Pons (tissue), 1 donor: ENCODE measurements at regions not wholly inside any gene's neighbourhood (a gene's known extent, or its start where the extent isn't known, plus 50 kb on each side); places are given as distances from the start of the nearest gene placed in this dataset.

ENCODE experiments used
- DNase-seq: peaks from one replicate; pipeline ENCODE4 v3.0.0-alpha.2; 2016; ENCODE audit warnings: low spot score

GRCh38 chr2:118510807-118511206 lies 336.6 kb downstream of the EN1 start:
- no peak for DNase-seq

DNA sequence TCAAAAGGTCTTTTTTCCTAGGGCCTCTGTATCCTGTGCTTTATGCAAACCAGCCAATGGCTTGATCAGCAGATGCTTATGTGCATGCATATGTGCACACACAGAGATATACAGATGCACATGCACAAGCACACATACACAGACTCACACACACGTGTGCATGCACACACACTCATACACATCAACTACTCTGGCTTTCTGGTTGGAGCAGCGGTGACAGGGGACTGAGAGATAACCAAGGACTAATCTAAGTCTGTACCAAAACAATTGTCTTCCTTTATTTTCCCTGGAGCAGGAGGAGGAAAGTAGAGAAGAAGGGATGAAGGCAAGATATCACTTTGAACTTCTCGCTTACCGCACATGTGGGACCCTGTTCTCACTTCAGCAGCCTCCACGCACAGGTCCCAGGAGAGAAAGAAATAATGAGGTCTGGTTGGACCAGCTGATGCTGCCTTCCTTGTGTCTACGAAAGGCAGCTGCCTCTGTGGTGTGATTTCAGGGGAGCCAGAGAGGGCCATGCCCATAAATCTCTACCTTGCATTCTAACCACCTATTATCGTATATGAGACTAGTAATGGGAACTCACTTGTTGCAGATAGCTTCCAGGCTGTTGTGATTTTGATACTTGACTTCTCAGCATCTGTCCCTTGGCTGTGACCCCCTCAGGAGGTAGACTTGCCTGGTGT lies 338.0 kb downstream of the EN1 start:
- DNase-seq: no peak

- DNase-seq: no peak
Observed at GRCh38 chr2:118508282-118508681, 339.2 kb downstream of the EN1 start.

- DNase-seq: no peak
Observed at GRCh38 chr2:118505436-118505835, 342.0 kb downstream of the EN1 start.

GRCh38 chr2:118502106-118502505 lies 345.3 kb downstream of the EN1 start:
- no peak for DNase-seq

DNA sequence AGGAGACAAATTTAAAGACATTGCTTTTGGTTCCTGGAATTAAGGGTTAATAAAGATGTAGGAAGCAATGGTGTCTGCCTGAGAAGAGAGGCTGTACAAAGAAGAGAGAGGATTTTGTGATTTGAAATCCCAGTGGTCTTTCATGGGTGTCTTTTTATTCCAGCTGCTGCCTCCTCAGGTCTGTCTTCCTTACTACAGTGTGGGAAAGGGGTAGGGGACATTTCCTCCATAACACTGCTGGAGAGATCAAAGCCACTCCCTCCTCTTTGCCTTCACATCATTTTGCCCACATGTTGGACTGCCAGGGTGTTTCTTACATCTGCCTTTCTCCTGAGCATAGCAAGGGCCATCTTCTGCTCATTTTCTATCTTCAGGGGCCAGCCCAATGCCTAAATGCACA lies 348.5 kb downstream of the EN1 start:
- no peak for DNase-seq

DNA sequence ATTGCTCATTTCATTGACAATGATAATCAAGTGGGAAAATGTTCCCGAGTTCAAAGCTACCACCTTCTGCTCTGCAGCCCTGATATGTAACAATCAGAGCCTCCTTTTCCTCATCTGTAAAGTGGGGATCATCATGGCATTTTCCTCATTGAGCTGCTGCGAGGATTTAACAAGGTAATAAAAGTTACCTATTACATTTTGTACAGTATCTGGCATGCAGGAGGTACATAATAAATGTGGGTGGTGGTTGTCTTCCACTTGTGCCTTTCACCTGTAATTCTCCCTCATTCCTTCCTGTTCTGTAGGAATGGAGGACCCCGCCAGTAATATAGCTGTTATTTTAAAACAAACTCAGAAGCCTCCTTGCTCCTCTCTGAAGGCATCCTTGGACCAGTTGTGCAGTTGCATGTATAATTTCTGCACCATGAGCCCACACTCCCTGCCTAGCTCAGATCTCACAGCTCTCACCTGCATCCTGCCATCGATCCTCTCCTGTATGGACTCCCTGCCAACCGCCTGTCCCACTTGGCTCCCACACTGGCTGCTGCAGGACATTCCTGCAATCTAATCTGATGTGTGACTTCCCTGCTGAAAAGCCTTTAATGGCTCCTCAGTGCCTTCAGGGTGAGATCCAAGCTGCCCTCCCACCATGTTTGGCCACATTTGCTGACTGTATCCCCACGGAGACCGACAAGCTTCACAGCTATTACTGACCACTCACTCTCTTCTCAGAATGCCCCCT lies 350.4 kb downstream of the EN1 start:
- DNase-seq: no peak

DNA sequence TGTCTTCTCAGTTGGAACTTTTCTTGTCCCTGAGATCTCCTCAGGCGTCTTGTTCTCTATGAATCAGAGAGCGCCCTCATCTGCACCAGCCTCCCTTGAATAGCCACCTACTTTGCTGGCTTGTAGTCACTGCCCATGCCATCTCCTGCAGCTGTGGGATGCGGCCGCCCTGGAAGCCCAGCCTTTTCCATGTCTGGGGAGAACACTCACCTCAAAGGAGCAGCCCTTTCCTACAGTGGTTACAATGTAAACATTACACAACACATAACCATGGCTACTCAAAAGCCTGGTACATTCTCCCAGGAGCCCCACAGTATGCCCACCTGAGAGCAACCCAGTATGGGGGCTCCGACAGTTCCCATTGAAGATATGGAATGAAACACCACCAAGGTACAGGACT lies 351.0 kb downstream of the EN1 start:
- no peak for DNase-seq

GRCh38 chr2:118495290-118495689 lies 352.2 kb downstream of the EN1 start:
- no peak for DNase-seq

- DNase-seq: no peak
Observed at GRCh38 chr2:118493213-118493612, 354.2 kb downstream of the EN1 start.

DNA sequence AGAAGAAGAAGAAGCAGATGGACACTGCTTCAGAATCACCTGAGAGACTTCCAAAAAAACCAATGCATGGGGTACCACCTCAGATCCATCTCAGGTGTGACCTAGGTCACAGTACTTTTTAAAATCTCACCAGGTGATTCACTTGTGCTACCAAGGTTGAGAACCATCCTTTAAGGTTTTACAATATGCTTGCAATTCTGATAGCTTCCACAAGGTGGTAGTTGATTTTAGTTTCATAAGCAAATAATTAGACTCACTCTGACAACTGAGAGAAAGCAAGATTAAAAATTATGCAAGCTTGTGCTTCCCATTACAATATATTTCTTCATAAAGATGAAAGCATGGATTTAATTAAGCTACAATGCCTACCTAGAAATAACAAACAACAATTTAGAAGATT lies 355.1 kb downstream of the EN1 start:
- no peak for DNase-seq

DNA sequence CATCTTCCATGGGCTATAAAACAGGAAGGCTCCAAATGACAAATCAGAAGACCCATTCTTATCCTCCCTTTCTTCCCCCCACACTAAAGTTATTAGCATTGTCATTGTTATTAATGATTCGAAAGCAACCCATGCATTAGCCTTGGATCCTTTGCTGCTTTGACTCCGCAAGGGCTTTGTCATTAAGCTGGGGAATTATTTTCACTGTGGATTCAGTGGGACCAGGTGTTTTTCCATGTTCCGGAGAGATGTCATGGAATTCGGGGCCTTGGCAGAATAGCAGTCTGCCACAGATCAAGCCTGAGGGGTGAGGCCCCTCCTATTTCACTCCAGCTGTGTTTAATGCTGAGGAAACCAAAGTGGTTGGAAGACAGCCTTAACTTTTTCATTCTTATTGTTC lies 357.1 kb downstream of the EN1 start:
- no peak for DNase-seq

DNA sequence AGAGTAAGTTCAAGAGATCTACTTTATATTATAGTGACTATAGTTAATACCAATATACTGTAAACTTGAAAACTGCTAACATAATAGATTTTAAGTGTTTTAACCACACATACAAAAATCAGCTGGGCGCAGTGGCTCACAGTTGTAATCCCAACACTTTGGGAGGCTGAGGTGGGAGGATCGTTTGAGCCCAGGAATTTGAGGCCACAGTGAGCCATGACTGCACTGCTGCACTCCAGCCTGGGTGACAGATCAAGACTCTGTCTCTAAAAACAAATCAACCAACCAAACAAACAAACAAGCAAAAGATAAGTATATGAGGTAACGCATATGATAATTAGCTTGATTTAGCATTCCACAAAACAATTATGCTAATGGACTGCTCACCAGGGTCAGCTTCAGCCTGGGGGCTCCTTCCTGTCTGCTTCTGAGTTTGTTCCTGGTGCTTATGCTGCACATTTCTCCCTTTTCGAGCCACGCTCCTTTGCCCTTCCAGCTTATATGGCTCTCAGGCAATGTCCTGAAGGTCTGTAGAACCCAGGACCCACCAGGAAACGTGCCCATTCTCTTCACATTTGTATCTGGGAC lies 357.6 kb downstream of the EN1 start:
- DNase-seq: no peak

GRCh38 chr2:118481299-118481698 lies 366.1 kb downstream of the EN1 start:
- DNase-seq: no peak

DNA sequence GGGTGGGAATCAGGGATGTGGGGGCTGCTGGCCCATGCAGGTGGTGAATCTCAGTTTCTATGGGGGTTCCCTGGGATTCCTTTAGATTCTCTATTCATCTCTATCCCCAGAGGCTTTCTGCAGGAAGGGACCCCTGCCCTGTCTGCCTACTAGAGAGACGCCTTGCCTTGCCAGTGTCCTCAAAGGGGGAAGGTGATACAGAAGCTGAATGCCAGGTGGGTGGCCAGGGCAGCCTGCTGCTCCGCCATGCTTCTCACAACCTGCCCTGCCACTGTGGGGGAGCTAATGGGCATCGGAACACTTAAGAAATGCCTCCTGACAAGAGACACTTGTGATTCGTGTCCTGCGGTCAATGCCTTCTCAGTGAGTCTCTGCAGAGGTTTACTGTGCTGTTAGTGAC lies 368.4 kb downstream of the EN1 start:
- DNase-seq: no peak

DNA sequence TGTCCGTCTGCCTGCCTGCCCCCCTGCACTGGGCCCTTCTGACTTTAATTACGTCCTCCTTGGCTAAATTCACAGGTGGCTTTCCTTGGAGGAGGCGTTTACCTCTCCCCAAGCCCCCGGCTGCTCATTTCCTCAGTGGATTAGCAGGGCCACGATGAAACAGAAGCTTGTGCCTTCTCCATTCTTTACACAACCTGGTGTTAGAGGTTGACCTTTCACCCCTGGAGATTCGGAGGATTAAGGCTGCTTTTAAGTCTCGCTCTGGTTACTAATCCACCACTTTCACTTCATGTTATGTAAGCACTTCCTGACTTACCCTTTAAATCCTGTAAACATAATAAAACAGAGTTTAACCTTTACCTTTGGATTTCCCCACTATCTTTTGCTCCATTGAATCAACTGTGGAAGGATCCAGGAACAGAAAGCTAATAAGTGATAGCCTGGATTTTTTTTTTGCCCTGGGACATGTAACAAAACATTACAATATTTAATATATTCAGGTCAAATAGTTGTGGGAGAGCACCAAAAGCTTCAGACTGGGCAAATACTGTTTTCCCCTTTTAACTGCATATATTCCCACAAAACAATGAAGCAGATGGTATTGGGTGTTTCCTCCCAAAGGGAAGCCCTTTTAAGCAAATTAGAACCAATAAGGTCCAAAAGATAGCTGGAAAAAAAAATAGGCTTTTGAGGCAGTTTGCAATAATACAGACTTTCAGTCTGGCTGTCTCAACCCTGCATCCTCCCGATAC lies 370.2 kb downstream of the EN1 start:
- DNase-seq: no peak

DNA sequence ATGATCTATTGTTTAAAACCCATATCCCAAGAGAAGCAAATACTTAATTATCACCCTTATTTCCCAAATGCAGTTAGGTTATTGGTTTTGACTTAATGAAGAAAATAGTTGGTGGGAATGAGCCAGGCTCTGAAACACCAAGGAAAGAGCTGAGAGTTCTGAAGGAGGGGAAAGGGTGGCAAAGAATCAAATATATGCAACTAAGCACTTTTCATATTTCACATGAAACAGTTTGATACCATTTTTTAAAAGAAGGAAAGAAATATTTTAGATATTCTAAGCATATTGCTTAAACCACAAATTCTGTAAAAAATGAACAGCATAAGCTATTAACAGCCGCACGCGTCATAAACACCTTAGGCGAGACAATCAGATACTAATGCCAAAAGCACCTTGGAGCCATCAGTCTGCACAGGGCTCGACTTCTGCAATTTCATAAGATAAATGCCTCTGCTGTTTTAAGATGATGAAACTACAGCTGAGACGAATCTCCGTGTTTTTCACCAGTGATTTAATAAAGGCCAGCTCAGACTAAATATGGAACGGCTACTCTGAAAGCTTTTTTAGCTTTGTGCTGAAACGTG lies 371.7 kb downstream of the EN1 start:
- no peak for DNase-seq

- no peak for DNase-seq
Observed at GRCh38 chr2:118474541-118474920, 372.9 kb downstream of the EN1 start.

- DNase-seq: no peak
Observed at GRCh38 chr2:118473846-118474540, 373.5 kb downstream of the EN1 start.

DNA sequence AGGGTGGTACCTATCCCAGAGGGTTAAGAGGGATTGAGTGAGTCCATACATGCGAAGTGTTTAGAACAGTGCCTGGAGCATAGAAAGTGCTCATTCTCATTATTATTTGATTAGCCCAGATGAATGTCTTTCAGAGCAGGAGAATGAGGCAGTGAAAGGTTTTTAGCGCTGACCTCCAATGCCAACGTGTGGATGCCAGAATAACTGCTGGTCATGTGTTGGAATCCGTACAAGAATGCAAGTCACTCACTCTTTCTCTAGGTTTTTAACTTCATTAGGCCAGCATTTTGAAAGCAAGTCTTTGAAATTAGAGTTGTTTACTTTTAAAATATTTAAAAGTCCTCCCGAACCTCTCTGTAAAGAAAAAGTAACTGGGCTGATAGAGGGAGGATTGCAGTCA lies 374.2 kb downstream of the EN1 start:
- no peak for DNase-seq

DNA sequence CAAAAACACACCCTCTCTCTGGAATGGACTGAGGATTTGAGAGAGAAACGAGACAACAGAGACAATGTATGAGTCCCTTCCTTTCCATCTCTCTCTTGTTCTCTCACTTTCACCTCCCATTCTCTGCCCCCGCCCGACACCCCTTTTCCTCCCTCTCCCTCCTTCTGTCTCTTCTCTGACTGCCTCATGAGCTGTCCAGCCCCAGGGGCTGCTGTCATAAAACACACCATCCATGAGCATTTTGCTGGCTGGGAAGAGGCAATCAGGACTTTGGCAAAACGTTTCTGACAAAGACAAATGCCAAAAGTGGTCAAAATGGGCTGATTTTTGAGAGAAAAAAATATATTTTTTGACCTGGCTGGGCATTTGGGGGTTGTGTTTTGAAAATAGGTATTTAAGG lies 377.2 kb downstream of the EN1 start:
- no peak for DNase-seq

DNA sequence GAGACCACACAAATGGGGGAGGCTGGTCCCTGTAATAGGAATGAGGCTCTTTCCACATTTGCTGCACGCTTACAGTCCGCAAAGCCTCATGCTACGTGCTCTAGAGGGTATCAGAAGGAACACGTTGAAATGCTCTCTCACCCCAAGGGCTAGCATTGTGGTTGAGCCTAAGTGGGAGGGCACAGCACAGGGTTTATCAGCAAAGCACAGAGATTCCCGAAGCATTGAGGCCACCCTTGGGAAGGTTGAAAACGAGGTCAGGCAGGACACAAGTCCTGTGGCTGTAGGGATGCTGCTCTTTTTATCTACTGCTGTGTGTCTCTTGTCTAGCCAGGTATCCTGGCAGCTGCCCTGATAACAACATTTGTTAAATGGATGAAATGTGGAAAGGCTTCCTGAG lies 378.3 kb downstream of the EN1 start:
- DNase-seq: no peak
